Naive thymus-derived CD8-positive, alpha-beta T cell (primary cell): ENCODE measurements at regions not wholly inside any gene's neighbourhood (a gene's known extent, or its start where the extent isn't known, plus 50 kb on each side); places are given as distances from the start of the nearest gene placed in this dataset.

Source experiments
- ATAC-seq, 2 donors: fragments of 150-1000 bp; cut with Tn5 transposase in 1 of 2; sonication (Bioruptor Pico), chemical (Tn5 transposase) in 1 of 2; 1 replicate in 1 of 2; 2 replicates in 1 of 2; pipeline ENCODE4 v1.10.0; 2021; ENCODE audit warnings: mild to moderate bottlenecking in 2 of 2, moderate library complexity in 2 of 2
- POLR2A ChIA-PET: fragments of 350-600 bp; sonication (Branson Sonifier 250); formaldehyde crosslinking; loops from one replicate; lab custom pipeline; 2021; ENCODE audit warnings: antibody characterized with exemption; lab: Charles Lee
- DNase-seq, 10 donors: peaks; one replicate each; pipeline versions ENCODE4 v3.0.0 to v3.0.0-alpha.2; 2020 to 2022
- H3K27ac Mint-ChIP-seq, 10 donors: one replicate each; pipeline ENCODE4 v1.8.0; 2020 to 2022; ENCODE audit warnings: mild to moderate bottlenecking in 10 of 10, mixed read lengths in 10 of 10, moderate library complexity in 4 of 10, inconsistent platforms in 1 of 10
- H3K27me3 Mint-ChIP-seq, 5 donors: one replicate each; pipeline ENCODE4 v1.8.0; 2021 to 2022; ENCODE audit warnings: mixed read lengths in 5 of 5
- H3K36me3 Mint-ChIP-seq, 3 donors: one replicate each; pipeline ENCODE4 v1.8.0; 2020 to 2022; ENCODE audit warnings: mixed read lengths in 3 of 3, mild to moderate bottlenecking in 2 of 3, inconsistent platforms in 1 of 3
- H3K4me1 Mint-ChIP-seq, 4 donors: one replicate each; pipeline ENCODE4 v1.8.0; 2021 to 2022; ENCODE audit warnings: mixed read lengths in 4 of 4
- H3K4me3 Mint-ChIP-seq, 10 donors: one replicate each; pipeline ENCODE4 v1.8.0; 2020 to 2022; ENCODE audit warnings: mild to moderate bottlenecking in 10 of 10, mixed read lengths in 10 of 10, moderate library complexity in 6 of 10, inconsistent platforms in 1 of 10
- H3K9me3 Mint-ChIP-seq, 9 donors: one replicate each; pipeline ENCODE4 v1.8.0; 2020 to 2022; ENCODE audit warnings: mixed read lengths in 9 of 9, mild to moderate bottlenecking in 3 of 9, inconsistent platforms in 1 of 9, moderate library complexity in 1 of 9

- peaks cover 0 to 31% (median 3%) of the 10 kb centered on the region in 5 donors for H3K27me3 Mint-ChIP-seq
- no peaks in the 10 kb centered on the region for H3K4me1 Mint-ChIP-seq
- ATAC-seq (no peak), DNase-seq (no peak)
- H3K36me3 Mint-ChIP-seq: no peaks in the 10 kb centered on the region
- no peak overlapping the region for H3K4me3 Mint-ChIP-seq
- POLR2A ChIA-PET: no interaction called here
- peaks cover 0 to 10% (median 0%) of the 10 kb centered on the region in 9 donors for H3K9me3 Mint-ChIP-seq
- no peak overlapping the region for H3K27ac Mint-ChIP-seq
Observed at GRCh38 chr7:121604627-121605316, 208.7 kb upstream of the FAM3C start.

GRCh38 chr7:121603886-121604285, 207.8 kb upstream of the FAM3C start:
- POLR2A ChIA-PET: no interaction called here
- DNase-seq (no peak), ATAC-seq (no peak)
- Mint-ChIP-seq H3K4me3 (no peak overlapping the region), H3K27me3 (peaks cover 0 to 31% (median 3%) of the 10 kb centered on the region in 5 donors), H3K27ac (no peak overlapping the region), H3K9me3 (peaks cover 0 to 10% (median 0%) of the 10 kb centered on the region in 9 donors), H3K36me3 (no peaks in the 10 kb centered on the region), H3K4me1 (no peaks in the 10 kb centered on the region)

- DNase-seq: no peak
- H3K9me3 Mint-ChIP-seq: peaks cover 0 to 12% (median 0%) of the 10 kb centered on the region in 9 donors
- no peaks in the 10 kb centered on the region for H3K4me1 Mint-ChIP-seq
- no peak for ATAC-seq
- POLR2A ChIA-PET: no interaction called here
- peaks cover 0 to 21% (median 3%) of the 10 kb centered on the region in 5 donors for H3K27me3 Mint-ChIP-seq
- H3K36me3 Mint-ChIP-seq: no peaks in the 10 kb centered on the region
- H3K27ac Mint-ChIP-seq: no peak overlapping the region
- no peak overlapping the region for H3K4me3 Mint-ChIP-seq
Observed at GRCh38 chr7:121599887-121600286, 203.8 kb upstream of the FAM3C start.

- no peak overlapping the region for H3K4me3 Mint-ChIP-seq
- H3K36me3 Mint-ChIP-seq: no peaks in the 10 kb centered on the region
- H3K4me1 Mint-ChIP-seq: no peaks in the 10 kb centered on the region
- DNase-seq (no peak), ATAC-seq (no peak)
- POLR2A ChIA-PET: interaction anchor here (0.6 kb wide), 1 partner anchor 11 kb away, joined by 3 read pairs; no protein-coding TSS in a partner anchor
- peaks cover 0 to 27% (median 4%) of the 10 kb centered on the region in 9 donors for H3K9me3 Mint-ChIP-seq
- H3K27ac Mint-ChIP-seq: no peak overlapping the region
- peaks cover 0 to 18% (median 2%) of the 10 kb centered on the region in 5 donors for H3K27me3 Mint-ChIP-seq
Observed at GRCh38 chr7:121595758-121596696, 199.9 kb upstream of the FAM3C start.

- Mint-ChIP-seq H3K9me3 (peaks cover 0 to 21% (median 4%) of the 10 kb centered on the region in 9 donors), H3K27ac (no peak overlapping the region), H3K36me3 (peaks cover 0 to 3% (median 0%) of the 10 kb centered on the region in 3 donors), H3K4me1 (no peaks in the 10 kb centered on the region), H3K27me3 (peaks cover 0 to 18% (median 4%) of the 10 kb centered on the region in 5 donors), H3K4me3 (no peak overlapping the region)
- DNase-seq: no peak
- POLR2A ChIA-PET: no interaction called here
- ATAC-seq: no peak
Observed at GRCh38 chr7:121591926-121592325, 195.8 kb upstream of the FAM3C start.

GRCh38 chr7:121587435-121587834, 191.3 kb upstream of the FAM3C start:
- Mint-ChIP-seq H3K4me1 (no peaks in the 10 kb centered on the region), H3K27ac (no peak overlapping the region), H3K27me3 (peaks cover 0 to 23% (median 2%) of the 10 kb centered on the region in 5 donors), H3K4me3 (no peak overlapping the region), H3K36me3 (peaks cover 0 to 3% (median 0%) of the 10 kb centered on the region in 3 donors), H3K9me3 (peaks cover 0 to 5% (median 0%) of the 10 kb centered on the region in 9 donors)
- POLR2A ChIA-PET: no interaction called here
- ATAC-seq (no peak), DNase-seq (no peak)

- Mint-ChIP-seq H3K27me3 (peaks cover 9 to 34% (median 27%) of the 10 kb centered on the region in 5 donors), H3K27ac (no peak overlapping the region), H3K9me3 (no peaks in the 10 kb centered on the region), H3K4me3 (no peak overlapping the region), H3K4me1 (no peaks in the 10 kb centered on the region), H3K36me3 (peaks cover 0 to under 1% (median 0%) of the 10 kb centered on the region in 3 donors)
- ATAC-seq: no peak
- POLR2A ChIA-PET: no interaction called here
- DNase-seq: no peak
Observed at GRCh38 chr7:121582258-121582657, 186.2 kb upstream of the FAM3C start.

- Mint-ChIP-seq H3K4me1 (no peaks in the 10 kb centered on the region), H3K9me3 (no peaks in the 10 kb centered on the region), H3K36me3 (no peaks in the 10 kb centered on the region)
Observed at GRCh38 chr7:121579639-121580038, 183.5 kb upstream of the FAM3C start.

GRCh38 chr7:121578669-121579068, 182.6 kb upstream of the FAM3C start:
- no peaks in the 10 kb centered on the region for H3K36me3 Mint-ChIP-seq
- no peak overlapping the region for H3K4me3 Mint-ChIP-seq
- H3K9me3 Mint-ChIP-seq: no peaks in the 10 kb centered on the region
- POLR2A ChIA-PET: no interaction called here
- no peak for ATAC-seq
- no peak overlapping the region for H3K27ac Mint-ChIP-seq
- H3K27me3 Mint-ChIP-seq: peaks cover 15 to 43% (median 34%) of the 10 kb centered on the region in 5 donors
- no peaks in the 10 kb centered on the region for H3K4me1 Mint-ChIP-seq
- no peak for DNase-seq

More at GRCh38 chr7:121579639-121580038, 183.5 kb upstream of the FAM3C start:
- no peak overlapping the region for H3K4me3 Mint-ChIP-seq
- H3K27ac Mint-ChIP-seq: peak overlapping the region in 1 of 10 donors; percentile 25
- ATAC-seq (no peak), DNase-seq (no peak)
- peaks cover 10 to 39% (median 27%) of the 10 kb centered on the region in 5 donors for H3K27me3 Mint-ChIP-seq
- POLR2A ChIA-PET: no interaction called here

GRCh38 chr7:121576148-121576917, 180.2 kb upstream of the FAM3C start:
- POLR2A ChIA-PET: no interaction called here

GRCh38 chr7:121575194-121575765, 179.2 kb upstream of the FAM3C start:
- no peak overlapping the region for H3K4me3 Mint-ChIP-seq
- no peak overlapping the region for H3K27ac Mint-ChIP-seq
- ATAC-seq: no peak
- no peaks in the 10 kb centered on the region for H3K9me3 Mint-ChIP-seq
- H3K27me3 Mint-ChIP-seq: peaks cover 11 to 36% (median 24%) of the 10 kb centered on the region in 5 donors
- POLR2A ChIA-PET: no interaction called here
- no peak for DNase-seq
- H3K36me3 Mint-ChIP-seq: no peaks in the 10 kb centered on the region
- no peaks in the 10 kb centered on the region for H3K4me1 Mint-ChIP-seq

More at GRCh38 chr7:121576148-121576917, 180.2 kb upstream of the FAM3C start:
- H3K36me3 Mint-ChIP-seq: no peaks in the 10 kb centered on the region
- no peak overlapping the region for H3K4me3 Mint-ChIP-seq
- no peak overlapping the region for H3K27ac Mint-ChIP-seq
- no peaks in the 10 kb centered on the region for H3K4me1 Mint-ChIP-seq
- peaks cover 11 to 36% (median 28%) of the 10 kb centered on the region in 5 donors for H3K27me3 Mint-ChIP-seq
- H3K9me3 Mint-ChIP-seq: no peaks in the 10 kb centered on the region
- no peak for ATAC-seq
- DNase-seq: no peak

GRCh38 chr7:121574109-121574508, 178.0 kb upstream of the FAM3C start:
- H3K27ac Mint-ChIP-seq: no peak overlapping the region
- DNase-seq (no peak), ATAC-seq (no peak)
- peaks cover 6 to 32% (median 24%) of the 10 kb centered on the region in 5 donors for H3K27me3 Mint-ChIP-seq
- no peaks in the 10 kb centered on the region for H3K4me1 Mint-ChIP-seq
- POLR2A ChIA-PET: no interaction called here
- no peak overlapping the region for H3K4me3 Mint-ChIP-seq
- H3K36me3 Mint-ChIP-seq: no peaks in the 10 kb centered on the region
- no peaks in the 10 kb centered on the region for H3K9me3 Mint-ChIP-seq
